ENCODE measurements at regions not wholly inside any gene's neighbourhood (a gene's known extent, or its start where the extent isn't known, plus 50 kb on each side); places are given as distances from the start of the nearest gene placed in this dataset.

DNA sequence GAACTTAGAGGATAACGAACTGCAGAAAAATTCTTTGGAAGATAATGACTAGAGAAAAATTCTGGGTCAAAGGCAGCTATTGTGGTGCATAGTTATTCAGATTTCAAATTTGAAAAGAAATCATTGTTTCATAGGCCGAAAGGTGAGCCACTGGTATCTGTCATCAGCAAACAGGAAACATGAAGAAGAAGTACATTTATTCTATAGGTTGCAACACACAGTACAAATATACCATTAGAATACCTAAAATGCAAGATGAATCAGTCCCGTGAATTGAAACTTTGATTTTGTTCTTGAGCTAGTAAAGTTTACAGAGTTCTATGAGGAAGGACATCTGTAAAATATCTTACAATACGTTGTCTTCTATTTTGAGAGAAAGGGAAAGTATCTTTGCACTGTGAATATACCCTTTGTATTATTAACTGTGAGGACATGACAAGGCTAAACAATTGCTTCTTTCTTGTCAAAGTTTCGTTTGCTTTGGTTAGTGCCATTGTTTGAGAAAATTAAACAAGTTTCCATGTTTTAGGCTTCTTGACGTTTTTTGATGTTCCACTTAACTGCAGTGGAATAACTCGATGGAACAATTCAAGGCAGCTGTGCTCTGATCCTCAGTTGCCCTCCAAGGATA, 84.7 kb downstream of the HDGFL1 start:
- CTCF ChIA-PET: no interaction called here
- Histone ChIP-seq H3K27ac (ENCODE audit: extremely low read depth, low read depth, low read length) (no peak overlapping the region), H3K36me3 (ENCODE audit: control insufficient read depth in 2 of 2, insufficient read depth in 1 of 2, low read length in 2 of 2) (no peaks in the 10 kb centered on the region), H3K4me3 (ENCODE audit: low read depth, low read length) (no peak overlapping the region), H3K4me1 (ENCODE audit: control insufficient read depth, insufficient read depth, low read length) (no peaks in the 10 kb centered on the region; the same call in 1 of the 2 replicates), H3K9me3 (ENCODE audit: control insufficient read depth, insufficient read depth, low read depth, low read length) (no peaks in the 10 kb centered on the region)
- TF ChIP-seq ZXDB (tag by site-specific recombination; IDR thresholded peaks at IDR 0.05) (no peak), ZNF335 (tag by site-specific recombination; conservative IDR thresholded peaks at IDR 0.05) (no peak), ZNF16 (tag by site-specific recombination; IDR thresholded peaks at IDR 0.05; ENCODE audit: low read depth) (no peak), ZNF670 (tag by site-specific recombination; IDR thresholded peaks at IDR 0.05; ENCODE audit: low read depth) (no peak), GFI1B (tag by site-specific recombination; IDR thresholded peaks at IDR 0.05) (no peak), ZNF626 (tag by site-specific recombination; IDR thresholded peaks at IDR 0.05) (no peak), OSR2 (tag by site-specific recombination; IDR thresholded peaks at IDR 0.05) (no peak), ZNF354C (tag by site-specific recombination; IDR thresholded peaks at IDR 0.05; ENCODE audit: borderline replicate concordance, low read depth) (no peak), ZEB2 (tag by site-specific recombination; IDR thresholded peaks at IDR 0.05) (no peak), ZNF623 (tag by site-specific recombination; IDR thresholded peaks at IDR 0.05) (no peak), ZNF10 (tag by site-specific recombination; IDR thresholded peaks at IDR 0.05) (no peak), YY2 (tag by site-specific recombination; IDR thresholded peaks at IDR 0.05) (no peak), ZBTB21 (tag by site-specific recombination; IDR thresholded peaks at IDR 0.05) (no peak)
- TF ChIP-seq, protein P1, sequence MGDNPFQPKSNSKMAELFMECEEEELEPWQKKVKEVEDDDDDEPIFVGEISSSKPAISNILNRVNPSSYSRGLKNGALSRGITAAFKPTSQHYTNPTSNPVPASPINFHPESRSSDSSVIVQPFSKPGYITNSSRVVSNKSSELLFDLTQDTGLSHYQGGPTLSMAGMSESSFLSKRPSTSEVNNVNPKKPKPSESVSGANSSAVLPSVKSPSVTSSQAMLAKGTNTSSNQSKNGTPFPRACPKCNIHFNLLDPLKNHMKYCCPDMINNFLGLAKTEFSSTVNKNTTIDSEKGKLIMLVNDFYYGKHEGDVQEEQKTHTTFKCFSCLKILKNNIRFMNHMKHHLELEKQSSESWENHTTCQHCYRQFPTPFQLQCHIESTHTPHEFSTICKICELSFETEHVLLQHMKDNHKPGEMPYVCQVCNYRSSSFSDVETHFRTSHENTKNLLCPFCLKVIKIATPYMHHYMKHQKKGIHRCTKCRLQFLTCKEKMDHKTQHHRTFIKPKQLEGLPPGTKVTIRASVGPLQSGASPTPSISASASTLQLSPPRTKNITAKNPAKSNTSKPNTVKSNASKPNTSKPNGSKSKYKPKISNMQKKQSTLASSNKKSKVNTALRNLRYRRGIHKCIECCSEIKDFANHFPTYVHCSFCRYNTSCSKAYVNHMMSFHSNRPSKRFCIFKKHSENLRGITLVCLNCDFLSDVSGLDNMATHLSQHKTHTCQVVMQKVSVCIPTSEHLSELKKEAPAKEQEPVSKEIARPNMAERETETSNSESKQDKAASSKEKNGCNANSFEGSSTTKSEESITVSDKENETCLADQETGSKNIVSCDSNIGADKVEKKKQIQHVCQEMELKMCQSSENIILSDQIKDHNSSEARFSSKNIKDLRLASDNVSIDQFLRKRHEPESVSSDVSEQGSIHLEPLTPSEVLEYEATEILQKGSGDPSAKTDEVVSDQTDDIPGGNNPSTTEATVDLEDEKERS (tag by site-specific recombination; IDR thresholded peaks at IDR 0.05): no peak
- TF ChIP-seq, protein P2, sequence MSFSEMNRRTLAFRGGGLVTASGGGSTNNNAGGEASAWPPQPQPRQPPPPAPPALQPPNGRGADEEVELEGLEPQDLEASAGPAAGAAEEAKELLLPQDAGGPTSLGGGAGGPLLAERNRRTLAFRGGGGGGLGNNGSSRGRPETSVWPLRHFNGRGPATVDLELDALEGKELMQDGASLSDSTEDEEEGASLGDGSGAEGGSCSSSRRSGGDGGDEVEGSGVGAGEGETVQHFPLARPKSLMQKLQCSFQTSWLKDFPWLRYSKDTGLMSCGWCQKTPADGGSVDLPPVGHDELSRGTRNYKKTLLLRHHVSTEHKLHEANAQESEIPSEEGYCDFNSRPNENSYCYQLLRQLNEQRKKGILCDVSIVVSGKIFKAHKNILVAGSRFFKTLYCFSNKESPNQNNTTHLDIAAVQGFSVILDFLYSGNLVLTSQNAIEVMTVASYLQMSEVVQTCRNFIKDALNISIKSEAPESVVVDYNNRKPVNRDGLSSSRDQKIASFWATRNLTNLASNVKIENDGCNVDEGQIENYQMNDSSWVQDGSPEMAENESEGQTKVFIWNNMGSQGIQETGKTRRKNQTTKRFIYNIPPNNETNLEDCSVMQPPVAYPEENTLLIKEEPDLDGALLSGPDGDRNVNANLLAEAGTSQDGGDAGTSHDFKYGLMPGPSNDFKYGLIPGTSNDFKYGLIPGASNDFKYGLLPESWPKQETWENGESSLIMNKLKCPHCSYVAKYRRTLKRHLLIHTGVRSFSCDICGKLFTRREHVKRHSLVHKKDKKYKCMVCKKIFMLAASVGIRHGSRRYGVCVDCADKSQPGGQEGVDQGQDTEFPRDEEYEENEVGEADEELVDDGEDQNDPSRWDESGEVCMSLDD (tag by site-specific recombination; IDR thresholded peaks at IDR 0.05): no peak
- POLR2A ChIA-PET: no interaction called here

DNA sequence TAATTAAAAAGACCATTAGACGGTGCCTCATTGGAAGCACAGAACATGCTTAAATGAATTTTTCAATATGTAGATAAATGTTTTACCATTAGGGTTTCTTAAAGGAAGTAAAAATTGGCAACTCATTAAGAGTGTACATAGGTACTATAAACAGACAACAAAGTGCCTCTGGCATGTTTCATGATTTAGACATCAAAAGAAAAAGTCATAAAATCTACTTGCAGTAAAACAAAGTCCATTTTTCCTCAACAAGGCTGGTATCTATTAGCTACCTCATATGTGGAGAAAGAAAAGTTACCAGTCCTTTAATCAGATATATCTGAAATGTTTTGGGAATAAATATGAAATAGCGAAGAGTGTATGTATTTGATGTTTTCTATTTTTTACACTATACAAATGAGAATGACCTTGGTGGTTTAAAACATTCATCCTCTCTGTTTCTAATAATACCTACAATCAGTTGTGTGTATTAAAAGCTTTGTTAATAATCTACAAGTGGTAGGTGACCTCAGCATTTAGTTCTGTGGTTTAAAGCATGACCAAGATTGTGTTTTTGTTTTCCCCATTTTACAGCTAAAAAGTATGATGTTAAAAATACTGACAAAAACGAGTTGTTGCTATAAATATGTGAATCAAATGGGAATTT, 87.5 kb downstream of the HDGFL1 start:
- no peak overlapping the region for H3K4me3 ChIP-seq (ENCODE audit: low read depth, low read length)
- H3K36me3 ChIP-seq (ENCODE audit: control insufficient read depth in 2 of 2, insufficient read depth in 1 of 2, low read length in 2 of 2): no peaks in the 10 kb centered on the region
- no peak for TF ChIP-seq ZNF843 (tag by site-specific recombination; IDR thresholded peaks at IDR 0.05)
- no peak for TF ChIP-seq KLF1 (tag by site-specific recombination; IDR thresholded peaks at IDR 0.05)
- no peak for TF ChIP-seq ZNF23 (tag by site-specific recombination; IDR thresholded peaks at IDR 0.05; ENCODE audit: borderline replicate concordance)
- no peak for TF ChIP-seq ZBTB7A (tag by site-specific recombination; IDR thresholded peaks at IDR 0.05; ENCODE audit: low read depth)
- TF ChIP-seq, protein P3, sequence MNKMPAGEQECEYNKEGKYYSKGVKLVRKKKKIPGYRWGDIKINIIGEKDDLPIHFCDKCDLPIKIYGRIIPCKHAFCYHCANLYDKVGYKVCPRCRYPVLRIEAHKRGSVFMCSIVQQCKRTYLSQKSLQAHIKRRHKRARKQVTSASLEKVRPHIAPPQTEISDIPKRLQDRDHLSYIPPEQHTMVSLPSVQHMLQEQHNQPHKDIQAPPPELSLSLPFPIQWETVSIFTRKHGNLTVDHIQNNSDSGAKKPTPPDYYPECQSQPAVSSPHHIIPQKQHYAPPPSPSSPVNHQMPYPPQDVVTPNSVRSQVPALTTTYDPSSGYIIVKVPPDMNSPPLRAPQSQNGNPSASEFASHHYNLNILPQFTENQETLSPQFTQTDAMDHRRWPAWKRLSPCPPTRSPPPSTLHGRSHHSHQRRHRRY (tag by site-specific recombination; IDR thresholded peaks at IDR 0.05): no peak
- TF ChIP-seq ZNF677 (tag by site-specific recombination; IDR thresholded peaks at IDR 0.05): no peak
- no peak for TF ChIP-seq ZFP37 (tag by site-specific recombination; IDR thresholded peaks at IDR 0.05)
- no peak for TF ChIP-seq ZNF585B (tag by site-specific recombination; IDR thresholded peaks at IDR 0.05)
- TF ChIP-seq, protein P4, sequence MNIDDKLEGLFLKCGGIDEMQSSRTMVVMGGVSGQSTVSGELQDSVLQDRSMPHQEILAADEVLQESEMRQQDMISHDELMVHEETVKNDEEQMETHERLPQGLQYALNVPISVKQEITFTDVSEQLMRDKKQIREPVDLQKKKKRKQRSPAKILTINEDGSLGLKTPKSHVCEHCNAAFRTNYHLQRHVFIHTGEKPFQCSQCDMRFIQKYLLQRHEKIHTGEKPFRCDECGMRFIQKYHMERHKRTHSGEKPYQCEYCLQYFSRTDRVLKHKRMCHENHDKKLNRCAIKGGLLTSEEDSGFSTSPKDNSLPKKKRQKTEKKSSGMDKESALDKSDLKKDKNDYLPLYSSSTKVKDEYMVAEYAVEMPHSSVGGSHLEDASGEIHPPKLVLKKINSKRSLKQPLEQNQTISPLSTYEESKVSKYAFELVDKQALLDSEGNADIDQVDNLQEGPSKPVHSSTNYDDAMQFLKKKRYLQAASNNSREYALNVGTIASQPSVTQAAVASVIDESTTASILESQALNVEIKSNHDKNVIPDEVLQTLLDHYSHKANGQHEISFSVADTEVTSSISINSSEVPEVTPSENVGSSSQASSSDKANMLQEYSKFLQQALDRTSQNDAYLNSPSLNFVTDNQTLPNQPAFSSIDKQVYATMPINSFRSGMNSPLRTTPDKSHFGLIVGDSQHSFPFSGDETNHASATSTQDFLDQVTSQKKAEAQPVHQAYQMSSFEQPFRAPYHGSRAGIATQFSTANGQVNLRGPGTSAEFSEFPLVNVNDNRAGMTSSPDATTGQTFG (tag by site-specific recombination; IDR thresholded peaks at IDR 0.05; ENCODE audit: borderline replicate concordance): no peak
- no peak for TF ChIP-seq ZNF169 (tag by site-specific recombination; IDR thresholded peaks at IDR 0.05)
- TF ChIP-seq ZNF341 (tag by site-specific recombination; IDR thresholded peaks at IDR 0.05; ENCODE audit: low read depth): no peak
- H3K9me3 ChIP-seq (ENCODE audit: control insufficient read depth, insufficient read depth, low read depth, low read length): no peaks in the 10 kb centered on the region
- no peak overlapping the region for H3K27ac ChIP-seq (ENCODE audit: extremely low read depth, low read depth, low read length)
- no peaks in the 10 kb centered on the region for H3K4me1 ChIP-seq (ENCODE audit: control insufficient read depth, insufficient read depth, low read length)
- ChIA-PET CTCF (interaction anchor here (0.6 to 1.2 kb wide), 2 partner anchors 155 to 211 kb away, joined by 3 read pairs; no protein-coding TSS in a partner anchor), POLR2A (no interaction called here)
